ENCODE measurements at regions not wholly inside any gene's neighbourhood (a gene's known extent, or its start where the extent isn't known, plus 50 kb on each side); places are given as distances from the start of the nearest gene placed in this dataset.

- no peak for TF ChIP-seq POLR2A (IDR thresholded peaks at IDR 0.05; ENCODE audit: low read depth, low read length)
- no peak for TF ChIP-seq TAF1 (IDR thresholded peaks at IDR 0.05; ENCODE audit: borderline replicate concordance, low read depth, low read length)
Measured at GRCh38 chr4:31130930-31131329, 410.8 kb downstream of the PCDH7 start.
